Right lobe of liver (tissue), 6 donors: ENCODE measurements at regions not wholly inside any gene's neighbourhood (a gene's known extent, or its start where the extent isn't known, plus 50 kb on each side); places are given as distances from the start of the nearest gene placed in this dataset.
A peak's percentile ranks its signal among the peaks of the same experiment; 100 is the strongest.

Source experiments
- ATAC-seq, 4 donors: fragments of 200-7000 bp; cut with Tn5 transposase; one replicate each; pipeline ENCODE4 v1.9.1; 2020; ENCODE audit warnings: mild to moderate bottlenecking in 4 of 4, moderate library complexity in 4 of 4
- DNase-seq, 3 donors: peaks; one replicate each; pipeline ENCODE4 v3.0.0-alpha.2; 2020
- H3K27ac ChIP-seq, 3 donors: fragments of 200-600 bp; one replicate each; pipeline ENCODE4 v1.8.0; 2022
- H3K27me3 ChIP-seq, 2 donors: fragments of 200-600 bp; one replicate each; pipeline ENCODE4 v1.8.0; 2022
- H3K36me3 ChIP-seq, 4 donors: fragments of 200-600 bp; sonication (generic) in 1 of 4; one replicate each; pipeline versions ENCODE4 v1.5.1 to v1.8.0; 2017 to 2022; ENCODE audit warnings: control low read depth in 1 of 4
- H3K4me1 ChIP-seq, 4 donors: fragments of 200-600 bp; sonication (generic) in 1 of 4; one replicate each; pipeline versions ENCODE4 v1.5.1 to v1.8.0; 2017 to 2022; ENCODE audit warnings: control low read depth in 1 of 4
- H3K4me3 ChIP-seq, 3 donors: fragments of 200-600 bp; one replicate each; pipeline ENCODE4 v1.8.0; 2022
- H3K9me3 ChIP-seq, 4 donors: fragments of 200-600 bp; sonication (generic) in 1 of 4; one replicate each; pipeline versions ENCODE4 v1.5.1 to v1.8.0; 2017 to 2022; ENCODE audit warnings: control low read depth in 1 of 4
- CTCF ChIP-seq, 4 donors: fragments of 200-600 bp in 3 of 4; fragments of 450-650 bp in 1 of 4; IDR thresholded peaks; one replicate each; pipeline versions ENCODE4 v1.5.1 to v1.8.0; 2016 to 2022; ENCODE audit warnings: antibody characterized with exemption in 4 of 4, mild to moderate bottlenecking in 2 of 4
- POLR2A ChIP-seq: fragments of 450-650 bp; IDR thresholded peaks from one replicate; pipeline ENCODE4 v1.6.1; 2017; ENCODE audit warnings: antibody characterized with exemption, mild to moderate bottlenecking
- WGBS: methylation state at CpG from one replicate; pipeline ENCODE4 v1.1.6; 2018; ENCODE audit warnings: low coverage, low lambda C conversion rate; ENCODE audit not compliant: insufficient coverage; ENCODE audit errors: missing lambda C conversion rate; 5-methylcytosine and 5-hydroxymethylcytosine counted together
- intact Hi-C, 2 donors: fragments of 100-400 bp; cut with DNase I; formaldehyde crosslinking; loops; one replicate each; pipeline versions ENCODE4 v1.11.2 to v1.14.1; 2022
- donor health status: DM: no; HTN: yes; CAD: no.
- donor health status: DM: no; HTN: no; CAD: no.
- donor health status: DM: no; HTN: no; CAD: no.
- donor health status: DM: no; HTN: yes; CAD: no.
- donor health status: DM: no; HTN: yes; CAD: no.

GRCh38 chr2:144143294-144144151 lies 376.4 kb downstream of the ZEB2 start:
- H3K27me3 ChIP-seq: no peaks in the 10 kb centered on the region
- H3K4me1 ChIP-seq: no peaks in the 10 kb centered on the region
- H3K9me3 ChIP-seq: no peaks in the 10 kb centered on the region
- H3K36me3 ChIP-seq: no peaks in the 10 kb centered on the region
- DNase-seq (no peak), ATAC-seq (peak in 3 of 4 donors; percentile 17 to 61 (median 58))
- no peak overlapping the region for H3K4me3 ChIP-seq
- WGBS: 79% methylated on average over 4 of the region's 4 CpGs
- H3K27ac ChIP-seq: no peak overlapping the region
- intact Hi-C loops: no loop called here
- no peak for TF ChIP-seq CTCF (IDR thresholded peaks at IDR 0.05)
- TF ChIP-seq POLR2A: no peak

- ATAC-seq (peak in 3 of 4 donors; percentile 36 to 41 (median 38)), DNase-seq (no peak)
- no peaks in the 10 kb centered on the region for H3K9me3 ChIP-seq
- 64% methylated on average over 3 of the region's 3 CpGs for WGBS
- TF ChIP-seq CTCF (IDR thresholded peaks at IDR 0.05): no peak
- no peaks in the 10 kb centered on the region for H3K27me3 ChIP-seq
- intact Hi-C loops: no loop called here
- no peaks in the 10 kb centered on the region for H3K36me3 ChIP-seq
- H3K4me3 ChIP-seq: no peak overlapping the region
- no peaks in the 10 kb centered on the region for H3K4me1 ChIP-seq
- H3K27ac ChIP-seq: no peak overlapping the region
Measured at GRCh38 chr2:144140891-144141290, 379.0 kb downstream of the ZEB2 start.

- ATAC-seq: peak in 2 of 4 donors; percentile 34 to 38
- TF ChIP-seq CTCF (IDR thresholded peaks at IDR 0.05): no peak
- no peak for TF ChIP-seq POLR2A
Measured at GRCh38 chr2:144137705-144138428, 382.1 kb downstream of the ZEB2 start.

GRCh38 chr2:144137272-144137671 lies 382.6 kb downstream of the ZEB2 start:
- no peaks in the 10 kb centered on the region for H3K36me3 ChIP-seq

More at GRCh38 chr2:144137705-144138428, 382.1 kb downstream of the ZEB2 start:
- Histone ChIP-seq H3K4me3 (no peak overlapping the region), H3K36me3 (no peaks in the 10 kb centered on the region), H3K27me3 (no peaks in the 10 kb centered on the region), H3K4me1 (no peaks in the 10 kb centered on the region), H3K9me3 (no peaks in the 10 kb centered on the region), H3K27ac (no peak overlapping the region)
- intact Hi-C loops: no loop called here
- 82% methylated on average over 5 of the region's 5 CpGs for WGBS
- DNase-seq: no peak

More at GRCh38 chr2:144137272-144137671, 382.6 kb downstream of the ZEB2 start:
- intact Hi-C loops: no loop called here
- no peaks in the 10 kb centered on the region for H3K27me3 ChIP-seq
- no peak for ATAC-seq
- H3K4me3 ChIP-seq: no peak overlapping the region
- DNase-seq: no peak
- H3K27ac ChIP-seq: no peak overlapping the region
- 86% methylated on average over 1 of the region's 1 CpG for WGBS
- no peaks in the 10 kb centered on the region for H3K4me1 ChIP-seq
- no peaks in the 10 kb centered on the region for H3K9me3 ChIP-seq
- TF ChIP-seq POLR2A (no peak), CTCF (IDR thresholded peaks at IDR 0.05) (no peak)
